Ecto neural progenitor cell (in vitro differentiated cells): ENCODE measurements at regions not wholly inside any gene's neighbourhood (a gene's known extent, or its start where the extent isn't known, plus 50 kb on each side); places are given as distances from the start of the nearest gene placed in this dataset.

Experiments
- DNase-seq: peaks from one replicate; pipeline ENCODE4 v3.0.0-alpha.2; 2018; ENCODE audit warnings: low spot score

DNA sequence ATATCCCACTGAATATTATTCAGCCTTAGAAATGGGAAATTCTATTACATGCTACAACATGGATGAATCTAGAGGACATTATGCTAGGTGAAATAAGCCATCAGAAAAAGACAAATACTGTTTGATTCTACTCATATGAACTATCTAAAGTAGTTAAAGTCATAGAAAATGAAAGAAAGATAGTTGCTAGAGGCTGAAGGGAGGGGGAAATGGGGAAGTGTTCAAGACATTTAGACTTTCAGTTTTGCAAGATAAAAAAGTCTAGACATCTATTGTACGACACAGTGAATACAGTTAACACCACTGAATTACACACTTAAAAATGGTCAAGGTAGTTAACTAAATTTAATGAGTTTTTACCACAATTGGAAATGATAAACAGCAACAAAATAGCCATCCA lies 835.9 kb upstream of the CHAC2 start:
- no peak for DNase-seq

GRCh38 chr2:52929412-52929811 lies 838.2 kb upstream of the CHAC2 start:
- DNase-seq: no peak

DNA sequence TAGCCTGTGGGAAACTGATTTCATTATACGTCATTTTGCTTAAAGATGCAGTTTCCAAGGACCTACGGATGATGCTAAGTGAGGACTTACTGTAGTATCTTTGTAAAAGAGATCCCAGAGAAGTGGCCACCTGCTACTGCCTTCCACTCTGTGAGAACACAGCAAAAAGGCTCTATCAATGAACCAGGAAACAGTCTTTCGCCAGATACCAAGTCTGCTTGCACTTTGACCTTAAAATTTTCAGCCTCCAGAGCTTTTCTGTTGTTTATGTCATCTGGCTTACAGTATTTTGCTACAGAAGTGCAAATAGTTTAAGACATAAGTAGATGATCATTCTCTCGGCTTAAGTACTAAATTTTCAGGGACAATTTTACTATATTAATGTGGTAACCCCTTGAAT lies 847.9 kb upstream of the CHAC2 start:
- no peak for DNase-seq

GRCh38 chr2:52918551-52918950 lies 849.1 kb upstream of the CHAC2 start:
- DNase-seq: no peak

GRCh38 chr2:52916981-52917380 lies 850.6 kb upstream of the CHAC2 start:
- no peak for DNase-seq

GRCh38 chr2:52904355-52904891 lies 863.2 kb upstream of the CHAC2 start:
- DNase-seq: no peak

DNA sequence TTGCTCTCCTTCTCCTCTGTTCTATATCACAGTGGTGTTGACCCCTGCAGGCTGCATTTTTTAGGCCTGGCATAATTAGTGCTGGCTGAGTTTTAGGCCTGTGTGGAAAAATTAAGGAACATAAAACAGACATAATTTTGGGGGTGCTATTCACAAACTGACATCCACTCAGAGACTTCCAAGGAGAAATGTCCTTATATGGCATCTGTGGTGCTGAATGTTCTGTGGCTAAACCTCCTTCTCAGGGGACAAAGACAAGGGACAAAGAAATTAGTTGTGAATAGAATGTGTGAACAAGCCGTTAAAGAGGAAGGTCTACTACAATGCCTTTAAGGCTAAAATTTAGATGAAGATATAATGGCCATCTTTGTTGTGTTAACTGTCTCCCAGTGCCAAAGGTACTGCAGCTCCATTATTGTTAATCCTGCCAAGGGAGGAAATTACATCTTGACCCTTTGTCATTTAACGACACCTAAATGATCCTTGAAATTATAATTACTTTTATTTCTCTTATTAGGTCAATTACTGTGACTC lies 870.0 kb upstream of the CHAC2 start:
- no peak for DNase-seq

- no peak for DNase-seq
These were observed 871.8 kb upstream of the CHAC2 start for GRCh38 chr2:52895726-52896340.

DNA sequence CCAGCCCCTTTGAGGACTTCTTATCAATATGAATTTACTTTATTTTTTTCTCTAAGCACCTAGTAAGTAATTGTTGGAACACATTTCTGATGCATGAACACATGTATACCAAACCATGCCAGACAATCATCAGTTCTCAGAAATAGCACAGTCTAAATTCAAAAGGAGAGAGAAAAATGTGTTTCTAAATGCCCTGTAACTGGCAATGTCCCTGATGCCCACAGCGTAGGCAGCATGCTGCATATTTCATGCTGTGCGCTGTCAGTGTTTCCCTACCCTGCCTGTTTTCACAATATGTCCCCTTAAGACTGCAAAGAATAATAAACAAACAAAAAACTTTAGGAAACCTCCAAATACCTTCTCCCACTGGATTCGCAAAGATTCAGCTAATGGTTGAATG lies 881.0 kb upstream of the CHAC2 start:
- no peak for DNase-seq

DNA sequence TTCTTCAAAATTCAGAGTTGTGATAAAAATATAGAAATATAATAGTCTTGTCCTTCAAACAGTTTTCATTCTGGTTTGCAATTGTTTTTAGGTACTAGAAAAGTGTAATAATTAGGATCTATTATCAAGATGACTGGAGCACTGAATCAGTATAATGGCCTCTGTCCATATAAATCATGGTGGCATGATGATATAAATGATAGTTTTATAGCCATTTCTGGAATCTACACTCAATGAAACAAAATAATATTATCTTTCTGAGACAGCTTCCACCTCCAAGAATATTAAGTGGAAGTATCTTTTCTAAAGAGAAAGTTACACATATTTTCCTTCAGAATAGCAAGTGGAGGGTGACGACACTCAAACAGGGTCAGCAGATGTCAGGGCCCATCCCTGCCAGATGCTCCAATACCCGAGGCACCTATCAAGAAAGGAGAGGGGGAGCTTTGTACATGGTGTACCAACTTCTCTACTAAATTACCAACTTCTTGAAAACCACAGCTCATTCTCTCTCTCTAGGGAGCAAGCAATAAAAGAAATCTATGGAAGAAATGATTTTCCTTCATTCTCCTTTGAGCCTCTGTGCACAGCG lies 882.7 kb upstream of the CHAC2 start:
- no peak for DNase-seq

- no peak for DNase-seq
These were observed 884.6 kb upstream of the CHAC2 start for GRCh38 chr2:52882974-52883373.

GRCh38 chr2:52881606-52882005 lies 886.0 kb upstream of the CHAC2 start:
- no peak for DNase-seq

- DNase-seq: no peak
These were observed 886.7 kb upstream of the CHAC2 start for GRCh38 chr2:52880872-52881271.

DNA sequence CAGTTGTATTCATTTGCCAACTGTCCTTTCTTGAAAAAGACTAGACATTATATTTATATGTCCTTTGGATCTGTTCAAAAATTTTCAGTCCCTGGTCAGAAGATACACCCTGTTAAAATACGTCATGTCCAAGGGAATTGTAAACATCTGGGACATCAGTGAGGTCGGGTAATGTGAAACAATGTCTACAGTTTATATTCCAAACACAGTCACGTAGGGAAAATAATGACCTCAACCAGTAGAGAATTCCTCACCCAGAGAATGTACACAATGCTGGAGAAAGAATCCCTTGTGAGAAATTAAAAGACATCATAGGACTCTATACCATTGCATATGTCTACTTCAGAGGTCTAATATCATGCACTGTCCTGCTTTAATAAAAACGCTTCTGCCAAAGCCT lies 888.0 kb upstream of the CHAC2 start:
- DNase-seq: no peak

DNA sequence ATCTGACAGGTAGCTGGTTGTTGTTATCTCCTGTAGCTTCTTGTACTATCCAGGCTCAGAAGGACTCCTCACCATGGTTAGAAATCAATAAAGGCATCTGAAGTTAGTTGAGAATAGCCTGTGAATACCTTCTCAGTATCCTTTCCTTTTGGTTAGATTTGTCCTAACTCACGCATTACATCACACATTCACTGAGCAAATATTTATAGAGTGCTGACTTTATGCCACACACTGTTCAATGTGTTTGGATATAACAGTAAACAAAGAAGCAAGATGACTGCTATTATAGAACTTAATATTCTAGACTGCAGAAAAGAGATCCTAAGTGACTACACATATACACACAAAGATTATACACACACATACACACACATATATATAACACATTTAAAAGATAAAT lies 889.9 kb upstream of the CHAC2 start:
- no peak for DNase-seq

DNA sequence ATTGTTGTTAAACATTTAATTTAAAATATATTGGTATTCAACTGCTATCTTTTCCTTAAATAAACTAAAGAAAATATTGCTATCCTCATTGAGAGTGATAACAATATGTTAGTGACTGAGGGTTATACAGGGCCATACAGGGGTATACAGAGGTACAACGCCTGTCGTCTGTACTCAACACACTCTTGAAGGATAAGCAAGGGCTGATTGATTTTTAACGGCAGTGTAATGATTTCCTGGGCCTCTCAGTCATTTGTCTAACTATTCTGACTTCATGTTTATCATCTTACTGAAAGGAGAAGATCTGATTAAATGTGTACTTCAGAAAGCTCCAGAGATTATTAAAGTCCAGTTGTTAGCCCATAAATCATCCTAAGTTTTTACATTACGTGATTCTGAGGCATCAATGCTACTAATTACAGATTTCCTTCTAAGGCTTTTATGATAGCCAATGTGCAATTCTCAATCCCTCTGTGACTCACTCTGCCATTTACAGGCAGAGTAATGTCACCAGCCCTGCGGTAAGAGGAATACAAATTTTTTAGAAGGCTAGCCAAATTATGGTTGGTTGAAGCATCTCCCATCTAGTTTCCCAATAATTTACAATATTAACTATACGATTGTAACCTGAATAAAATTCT lies 893.0 kb upstream of the CHAC2 start:
- no peak for DNase-seq

- no peak for DNase-seq
These were observed 904.8 kb upstream of the CHAC2 start for GRCh38 chr2:52862801-52863200.

GRCh38 chr2:52861596-52861995 lies 906.0 kb upstream of the CHAC2 start:
- no peak for DNase-seq

- DNase-seq: no peak
These were observed 908.5 kb upstream of the CHAC2 start for GRCh38 chr2:52859065-52859464.

DNA sequence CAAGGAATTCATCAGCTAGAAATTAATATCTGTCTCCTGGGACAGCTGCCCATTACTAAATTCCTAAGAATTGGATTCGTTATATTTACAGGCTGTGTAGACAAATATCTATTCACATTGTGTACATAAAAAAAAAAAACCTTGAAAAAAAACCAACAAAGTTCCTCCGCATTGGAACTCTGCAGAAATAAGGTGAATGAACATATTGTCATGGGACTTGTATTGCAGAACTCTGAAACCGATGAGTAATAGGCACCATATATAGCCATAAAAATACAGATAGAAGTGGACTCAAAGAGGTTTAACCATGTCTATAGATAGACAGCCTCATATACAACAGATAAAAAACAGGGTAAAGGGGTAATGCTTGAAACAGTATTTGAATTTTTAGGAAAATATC lies 909.9 kb upstream of the CHAC2 start:
- no peak for DNase-seq

DNA sequence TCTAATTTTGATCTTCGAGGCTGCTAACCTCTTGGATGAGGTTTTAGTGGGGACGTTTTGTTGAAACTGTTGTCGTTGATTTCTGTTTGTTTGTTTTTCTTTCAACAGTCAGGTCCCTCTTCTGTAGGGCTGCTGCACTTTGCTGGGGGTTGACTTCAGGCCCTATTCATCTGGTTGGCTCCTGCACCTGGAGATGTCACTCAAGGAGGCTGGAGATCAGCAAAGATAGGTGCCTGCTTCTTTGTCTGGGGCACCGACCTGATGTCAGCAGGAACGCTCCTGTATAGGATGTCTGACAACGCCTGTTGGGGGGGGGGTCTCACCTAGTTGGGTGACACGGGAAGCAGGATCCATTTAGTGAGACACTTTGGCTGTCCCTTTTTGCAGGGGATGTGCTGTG lies 915.6 kb upstream of the CHAC2 start:
- no peak for DNase-seq

DNA sequence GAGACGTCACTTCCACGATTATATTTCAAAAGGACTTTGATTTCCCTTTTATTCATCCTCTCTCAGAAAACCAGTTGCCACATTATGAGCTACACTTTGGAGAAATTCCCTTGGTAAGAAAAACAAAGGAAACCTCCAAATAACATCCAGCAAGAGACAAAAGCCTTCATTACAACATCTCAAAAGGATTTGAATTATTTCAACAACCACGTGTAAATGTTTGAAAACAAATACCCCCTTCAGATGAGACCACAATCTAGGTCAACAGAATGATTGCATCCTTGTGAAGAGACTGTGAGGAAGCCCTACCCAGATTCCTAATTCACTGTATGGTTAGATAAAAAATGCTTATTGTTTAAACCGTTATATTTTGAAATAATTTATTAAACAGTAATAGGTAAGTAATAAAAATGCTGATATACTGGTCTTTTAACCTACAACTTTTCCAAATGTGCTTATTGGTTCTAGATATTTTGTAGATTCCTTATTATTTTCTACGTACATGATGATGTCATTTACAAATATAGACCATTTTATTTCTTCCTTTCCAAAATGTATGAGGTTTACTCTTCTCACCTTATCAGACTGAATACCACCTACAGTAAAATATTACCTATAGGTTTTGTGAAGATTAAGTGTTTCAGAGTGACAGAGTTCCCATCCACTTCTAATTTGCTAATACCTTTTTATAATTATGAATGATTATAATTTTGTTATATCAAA lies 922.7 kb upstream of the CHAC2 start:
- DNase-seq: no peak

DNA sequence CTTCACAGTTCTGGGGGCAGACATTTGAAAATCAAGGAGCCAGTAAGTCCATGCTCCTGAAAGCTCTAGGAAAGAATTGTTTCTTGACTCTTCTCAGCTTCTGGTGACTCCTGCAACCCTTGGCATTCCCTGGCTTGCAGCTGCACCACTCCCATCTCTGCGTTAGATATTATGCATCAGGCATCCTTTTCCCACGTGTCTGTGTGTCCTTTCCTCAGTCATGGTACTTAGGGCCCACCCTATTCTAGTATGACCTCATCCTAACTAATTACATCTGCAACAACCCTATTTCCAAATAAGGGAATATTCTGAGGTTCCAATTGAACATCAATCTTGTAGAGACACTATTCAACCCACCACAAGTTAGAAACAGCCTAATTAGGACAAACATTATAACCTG lies 931.7 kb upstream of the CHAC2 start:
- DNase-seq: no peak
